CD14-positive monocyte (primary cell): ENCODE measurements at regions not wholly inside any gene's neighbourhood (a gene's known extent, or its start where the extent isn't known, plus 50 kb on each side); places are given as distances from the start of the nearest gene placed in this dataset.

Experiments
- DNase-seq, 3 donors: peaks; one replicate each; pipeline ENCODE4 v3.0.0-alpha.2; 2011 to 2022
- H2AFZ ChIP-seq: 2 replicates; pipeline ENCODE4 v1.6.0; 2012; ENCODE audit warnings: mild to moderate bottlenecking, low read depth, low read length, inconsistent platforms; ENCODE audit not compliant: insufficient read depth, poor library complexity, severe bottlenecking
- H3K27ac ChIP-seq, 2 donors: 1 replicate in 1 of 2; 2 replicates in 1 of 2; pipeline ENCODE4 v1.5.1; 2012 to 2013; ENCODE audit warnings: low read length in 2 of 2, control low read depth in 1 of 2, inconsistent platforms in 1 of 2, low read depth in 1 of 2, mild to moderate bottlenecking in 1 of 2
- H3K27me3 ChIP-seq, 2 donors: one replicate each; pipeline versions ENCODE4 v1.6.0 to v1.6.1; 2011 to 2013; ENCODE audit warnings: low read length in 2 of 2; ENCODE audit not compliant: control insufficient read depth in 2 of 2, insufficient read depth in 2 of 2
- H3K36me3 ChIP-seq, 2 donors: replicated peaks in 1 of 2; 1 replicate in 1 of 2; 2 replicates in 1 of 2; pipeline versions ENCODE4 v1.5.1 to v1.6.1; 2012 to 2013; ENCODE audit warnings: low read length in 2 of 2, control low read depth in 1 of 2, inconsistent platforms in 1 of 2, mild to moderate bottlenecking in 1 of 2; ENCODE audit not compliant: insufficient read depth in 2 of 2, control insufficient read depth in 1 of 2
- H3K4me1 ChIP-seq, 2 donors: 1 replicate in 1 of 2; 2 replicates in 1 of 2; pipeline versions ENCODE4 v1.5.1 to v1.6.1; 2012 to 2013; ENCODE audit warnings: low read length in 2 of 2, control low read depth in 1 of 2, inconsistent platforms in 1 of 2, mild to moderate bottlenecking in 1 of 2, moderate library complexity in 1 of 2; ENCODE audit not compliant: insufficient read depth in 2 of 2, control insufficient read depth in 1 of 2
- H3K4me2 ChIP-seq: replicated peaks from 2 replicates; pipeline ENCODE3; 2012; ENCODE audit warnings: low read length, moderate library complexity, mild to moderate bottlenecking; ENCODE audit not compliant: poor library complexity, severe bottlenecking; ENCODE audit errors: extremely low read depth
- H3K4me3 ChIP-seq, 3 experiments: fragments of 200-600 bp in 1 of 3; sonication (generic) in 1 of 3; replicated peaks in 1 of 3; 1 replicate in 2 of 3; 2 replicates in 1 of 3; pipeline ENCODE4 v1.5.1; 2011 to 2013; ENCODE audit warnings: low read length in 3 of 3, mild to moderate bottlenecking in 3 of 3, control low read depth in 2 of 3, low read depth in 2 of 3, inconsistent platforms in 1 of 3, moderate library complexity in 1 of 3
- H3K79me2 ChIP-seq: 2 replicates; pipeline ENCODE4 v1.6.0; 2012; ENCODE audit warnings: mild to moderate bottlenecking, control low read depth, inconsistent platforms, low read length, moderate library complexity; ENCODE audit not compliant: insufficient read depth
- H3K9ac ChIP-seq: 2 replicates; pipeline ENCODE4 v1.6.0; 2017; ENCODE audit warnings: low read length, mild to moderate bottlenecking; ENCODE audit not compliant: insufficient read depth, poor library complexity, severe bottlenecking
- H3K9me3 ChIP-seq, 2 donors: replicated peaks in 1 of 2; 1 replicate in 1 of 2; 2 replicates in 1 of 2; pipeline versions ENCODE4 v1.5.1 to v1.6.1; 2012 to 2013; ENCODE audit warnings: low read length in 2 of 2, control low read depth in 1 of 2; ENCODE audit not compliant: control insufficient read depth in 1 of 2, insufficient read depth in 1 of 2
- H4K20me1 ChIP-seq: 2 replicates; pipeline ENCODE4 v1.6.0; 2012; ENCODE audit warnings: mild to moderate bottlenecking, low read length, control low read depth, moderate library complexity; ENCODE audit not compliant: insufficient read depth
- H3K27ac Mint-ChIP-seq, 7 donors: one replicate each; pipeline ENCODE4 v1.8.0; 2020; ENCODE audit warnings: mild to moderate bottlenecking in 7 of 7, mixed read lengths in 7 of 7, moderate library complexity in 6 of 7, inconsistent platforms in 2 of 7
- H3K27me3 Mint-ChIP-seq, 3 donors: one replicate each; pipeline ENCODE4 v1.8.0; 2021 to 2022; ENCODE audit warnings: low read depth in 3 of 3, mild to moderate bottlenecking in 3 of 3, mixed read lengths in 3 of 3, moderate library complexity in 3 of 3, inconsistent platforms in 1 of 3
- H3K36me3 Mint-ChIP-seq, 2 donors: one replicate each; pipeline ENCODE4 v1.8.0; 2020; ENCODE audit warnings: mixed read lengths in 2 of 2, inconsistent platforms in 1 of 2, mild to moderate bottlenecking in 1 of 2
- H3K4me1 Mint-ChIP-seq: one replicate; pipeline ENCODE4 v1.8.0; 2020; ENCODE audit warnings: mild to moderate bottlenecking, mixed read lengths
- H3K4me3 Mint-ChIP-seq, 2 donors: one replicate each; pipeline ENCODE4 v1.8.0; 2020; ENCODE audit warnings: mild to moderate bottlenecking in 2 of 2, mixed read lengths in 2 of 2, moderate library complexity in 1 of 2
- H3K9me3 Mint-ChIP-seq, 7 donors: one replicate each; pipeline ENCODE4 v1.8.0; 2020 to 2022; ENCODE audit warnings: mixed read lengths in 7 of 7, mild to moderate bottlenecking in 6 of 7, moderate library complexity in 6 of 7, inconsistent platforms in 2 of 7
- WGBS: methylation state at CpG from one replicate; pipeline ENCODE4 v1.1.5; 2013; ENCODE audit warnings: missing lambda C conversion rate; ENCODE audit not compliant: insufficient coverage; 5-methylcytosine and 5-hydroxymethylcytosine counted together
- intact Hi-C, 2 donors: fragments of 100-400 bp; cut with micrococcal nuclease; formaldehyde crosslinking; loops; one replicate each; pipeline versions ENCODE4 v1.15.0 to v1.15.1; 2023
- TF ChIP-seq, protein P1 (sequence below): fragments of 200-600 bp; IDR thresholded peaks from one replicate; pipeline ENCODE4 v1.8.0; 2022; ENCODE audit warnings: antibody characterized with exemption, mild to moderate bottlenecking

DNA sequence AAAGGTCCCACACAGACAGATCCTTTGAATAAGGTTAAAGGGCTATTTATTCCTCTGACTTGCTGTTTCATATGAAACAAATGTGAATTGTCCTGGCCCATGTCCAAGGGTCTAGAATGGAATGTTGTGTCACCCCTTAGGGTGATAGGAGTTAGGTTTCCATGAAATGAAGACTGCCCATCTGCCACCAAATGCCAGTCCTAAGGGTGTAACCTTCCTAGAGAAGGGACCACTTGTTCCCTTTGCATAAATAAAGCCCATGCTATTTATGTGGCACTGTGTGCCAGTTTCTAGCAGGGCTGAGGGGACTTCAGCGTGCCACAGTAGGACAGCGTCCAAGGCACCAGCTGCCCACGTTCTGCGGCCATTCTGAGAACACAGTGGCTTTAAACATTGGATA lies 171.3 kb downstream of the ABCA8 start:
- Histone ChIP-seq H4K20me1 (no peaks in the 10 kb centered on the region), H3K36me3 (no peaks in the 10 kb centered on the region), H3K9ac (no peak overlapping the region), H3K4me2 (no peak overlapping the region), H3K4me1 (peaks cover 0 to under 1% of the 10 kb centered on the region in 2 donors), H3K9me3 (peaks cover 0 to 4% of the 10 kb centered on the region in 2 donors), H3K4me3 (no peak overlapping the region), H3K79me2 (no peaks in the 10 kb centered on the region), H3K27ac (no peak overlapping the region), H3K27me3 (no peaks in the 10 kb centered on the region), H2AFZ (no peak overlapping the region)
- Mint-ChIP-seq H3K4me1 (no peaks in the 10 kb centered on the region), H3K27ac (no peak overlapping the region), H3K4me3 (no peak overlapping the region), H3K9me3 (peaks cover 0 to 6% (median 2%) of the 10 kb centered on the region in 7 donors), H3K27me3 (no peaks in the 10 kb centered on the region), H3K36me3 (no peaks in the 10 kb centered on the region)
- TF ChIP-seq, protein P1, sequence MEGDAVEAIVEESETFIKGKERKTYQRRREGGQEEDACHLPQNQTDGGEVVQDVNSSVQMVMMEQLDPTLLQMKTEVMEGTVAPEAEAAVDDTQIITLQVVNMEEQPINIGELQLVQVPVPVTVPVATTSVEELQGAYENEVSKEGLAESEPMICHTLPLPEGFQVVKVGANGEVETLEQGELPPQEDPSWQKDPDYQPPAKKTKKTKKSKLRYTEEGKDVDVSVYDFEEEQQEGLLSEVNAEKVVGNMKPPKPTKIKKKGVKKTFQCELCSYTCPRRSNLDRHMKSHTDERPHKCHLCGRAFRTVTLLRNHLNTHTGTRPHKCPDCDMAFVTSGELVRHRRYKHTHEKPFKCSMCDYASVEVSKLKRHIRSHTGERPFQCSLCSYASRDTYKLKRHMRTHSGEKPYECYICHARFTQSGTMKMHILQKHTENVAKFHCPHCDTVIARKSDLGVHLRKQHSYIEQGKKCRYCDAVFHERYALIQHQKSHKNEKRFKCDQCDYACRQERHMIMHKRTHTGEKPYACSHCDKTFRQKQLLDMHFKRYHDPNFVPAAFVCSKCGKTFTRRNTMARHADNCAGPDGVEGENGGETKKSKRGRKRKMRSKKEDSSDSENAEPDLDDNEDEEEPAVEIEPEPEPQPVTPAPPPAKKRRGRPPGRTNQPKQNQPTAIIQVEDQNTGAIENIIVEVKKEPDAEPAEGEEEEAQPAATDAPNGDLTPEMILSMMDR: no peak
- 100% methylated on average over 4 of the region's 4 CpGs for WGBS
- intact Hi-C loops: no loop called here
- DNase-seq: no peak

DNA sequence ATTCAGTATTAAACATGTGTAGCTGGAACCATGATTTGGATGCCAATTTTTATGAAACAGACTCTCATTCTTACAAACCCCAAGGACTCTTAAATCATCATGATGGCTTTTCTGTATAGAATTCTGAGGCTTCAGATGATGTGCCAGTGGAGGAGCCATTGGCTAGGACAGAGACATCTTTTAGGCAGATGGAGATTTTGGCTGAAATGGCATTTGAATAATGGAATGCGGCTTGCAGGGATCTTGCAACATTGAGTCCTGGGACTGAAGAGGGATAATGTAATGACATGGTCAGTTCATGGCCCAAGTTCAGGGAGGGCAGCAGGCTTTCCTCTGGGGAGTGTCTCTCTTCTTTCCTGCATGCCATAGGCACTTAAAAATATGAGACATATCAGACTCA lies 172.4 kb downstream of the ABCA8 start:
- H3K4me1 Mint-ChIP-seq: peaks cover 6% of the 10 kb centered on the region
- 100% methylated on average over 1 of the region's 1 CpG for WGBS

More for the DNA sequence above, 172.4 kb downstream of the ABCA8 start:
- no peak for DNase-seq
- Histone ChIP-seq H3K4me1 (peaks cover 0 to 4% of the 10 kb centered on the region in 2 donors), H3K27me3 (no peaks in the 10 kb centered on the region), H3K4me3 (no peak overlapping the region), H3K27ac (no peak overlapping the region), H3K9ac (no peak overlapping the region), H3K9me3 (peaks cover 0 to 4% of the 10 kb centered on the region in 2 donors), H2AFZ (no peak overlapping the region), H3K79me2 (no peaks in the 10 kb centered on the region), H4K20me1 (no peaks in the 10 kb centered on the region), H3K4me2 (no peak overlapping the region), H3K36me3 (no peaks in the 10 kb centered on the region)
- intact Hi-C loops: no loop called here
- Mint-ChIP-seq H3K27ac (no peak overlapping the region), H3K9me3 (peaks cover 0 to 6% (median 2%) of the 10 kb centered on the region in 7 donors), H3K27me3 (no peaks in the 10 kb centered on the region), H3K4me3 (no peak overlapping the region), H3K36me3 (no peaks in the 10 kb centered on the region)
- TF ChIP-seq, protein P1: no peak
